ENCODE measurements at regions not wholly inside any gene's neighbourhood (a gene's known extent, or its start where the extent isn't known, plus 50 kb on each side); places are given as distances from the start of the nearest gene placed in this dataset.
A peak's percentile ranks its signal among the peaks of the same experiment; 100 is the strongest.
"Not testable (repeated sequence)": the region's sequence is repeated elsewhere in the genome, so short reads cannot be mapped to it uniquely, and the experiment has no call there.

DNA sequence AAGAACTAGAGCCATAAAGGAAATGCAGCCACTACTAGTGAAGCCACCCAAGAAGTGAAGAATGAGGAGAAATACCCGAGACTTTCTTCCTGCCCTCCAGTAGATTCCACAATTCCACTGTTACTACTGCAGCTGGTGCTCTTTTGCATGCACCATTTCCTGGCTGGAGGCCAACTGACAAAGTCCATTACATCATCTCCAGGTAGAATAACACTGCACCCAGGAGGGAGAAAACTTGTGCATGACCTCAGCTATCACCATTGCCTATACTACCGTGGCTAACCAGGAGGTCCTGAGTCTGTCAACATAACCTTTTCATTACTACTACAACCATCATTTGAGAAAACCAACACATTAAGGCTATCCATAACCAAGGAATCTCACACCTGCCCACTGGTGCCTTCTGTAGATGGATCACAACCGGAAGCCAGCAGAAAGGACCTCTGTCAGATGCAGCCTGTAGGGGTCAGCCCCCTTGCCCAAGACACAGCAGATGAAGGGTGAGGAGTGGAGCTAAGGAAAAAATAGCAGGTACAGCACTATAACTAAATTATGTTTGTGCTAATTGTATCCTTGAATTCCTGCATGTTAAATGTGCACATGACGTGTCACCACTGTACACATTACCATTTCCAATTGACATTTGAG, 200.8 kb upstream of the C2CD4B start:
- H3K36me3 ChIP-seq (ENCODE audit: control insufficient read depth, insufficient read depth, low read length): no peaks in the 10 kb centered on the region
- TF ChIP-seq, protein P1, sequence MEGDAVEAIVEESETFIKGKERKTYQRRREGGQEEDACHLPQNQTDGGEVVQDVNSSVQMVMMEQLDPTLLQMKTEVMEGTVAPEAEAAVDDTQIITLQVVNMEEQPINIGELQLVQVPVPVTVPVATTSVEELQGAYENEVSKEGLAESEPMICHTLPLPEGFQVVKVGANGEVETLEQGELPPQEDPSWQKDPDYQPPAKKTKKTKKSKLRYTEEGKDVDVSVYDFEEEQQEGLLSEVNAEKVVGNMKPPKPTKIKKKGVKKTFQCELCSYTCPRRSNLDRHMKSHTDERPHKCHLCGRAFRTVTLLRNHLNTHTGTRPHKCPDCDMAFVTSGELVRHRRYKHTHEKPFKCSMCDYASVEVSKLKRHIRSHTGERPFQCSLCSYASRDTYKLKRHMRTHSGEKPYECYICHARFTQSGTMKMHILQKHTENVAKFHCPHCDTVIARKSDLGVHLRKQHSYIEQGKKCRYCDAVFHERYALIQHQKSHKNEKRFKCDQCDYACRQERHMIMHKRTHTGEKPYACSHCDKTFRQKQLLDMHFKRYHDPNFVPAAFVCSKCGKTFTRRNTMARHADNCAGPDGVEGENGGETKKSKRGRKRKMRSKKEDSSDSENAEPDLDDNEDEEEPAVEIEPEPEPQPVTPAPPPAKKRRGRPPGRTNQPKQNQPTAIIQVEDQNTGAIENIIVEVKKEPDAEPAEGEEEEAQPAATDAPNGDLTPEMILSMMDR (IDR thresholded peaks at IDR 0.05; ENCODE audit: insufficient read depth, low read length, poor library complexity, severe bottlenecking): no peak
- peak; percentile 18 for DNase-seq (ENCODE audit: low read depth)

DNA sequence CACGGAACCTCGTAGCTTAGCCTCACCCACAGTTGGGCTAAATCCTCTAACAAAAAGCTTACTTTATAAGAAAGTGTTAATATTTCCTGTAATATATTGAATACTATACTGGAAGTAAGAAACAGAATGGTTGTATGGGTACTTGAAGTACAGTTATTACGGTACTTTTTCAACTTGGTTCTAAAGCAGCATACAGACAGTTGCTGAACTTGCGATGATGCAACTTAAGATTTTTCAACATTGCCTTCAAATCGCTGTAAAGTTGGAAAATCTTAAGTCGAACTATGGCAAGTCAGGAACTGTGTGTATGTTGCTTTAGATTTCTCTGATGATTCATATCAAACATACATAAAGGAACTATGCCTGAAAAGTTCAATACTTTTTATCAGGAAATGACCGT, 204.4 kb upstream of the C2CD4B start:
- DNase-seq (ENCODE audit: low read depth): no peak
- Histone ChIP-seq H3K4me3 (ENCODE audit: low read depth, low read length) (no peak overlapping the region), H3K36me3 (ENCODE audit: control insufficient read depth, insufficient read depth, low read length) (no peaks in the 10 kb centered on the region), H3K27me3 (ENCODE audit: control insufficient read depth, insufficient read depth, low read length) (no peaks in the 10 kb centered on the region)
- TF ChIP-seq, protein P1 (IDR thresholded peaks at IDR 0.05; ENCODE audit: insufficient read depth, low read length, poor library complexity, severe bottlenecking): no peak

More for the DNA sequence above, 200.8 kb upstream of the C2CD4B start:
- Histone ChIP-seq H3K4me3 (ENCODE audit: low read depth, low read length) (no peak overlapping the region), H3K27me3 (ENCODE audit: control insufficient read depth, insufficient read depth, low read length) (no peaks in the 10 kb centered on the region)

DNA sequence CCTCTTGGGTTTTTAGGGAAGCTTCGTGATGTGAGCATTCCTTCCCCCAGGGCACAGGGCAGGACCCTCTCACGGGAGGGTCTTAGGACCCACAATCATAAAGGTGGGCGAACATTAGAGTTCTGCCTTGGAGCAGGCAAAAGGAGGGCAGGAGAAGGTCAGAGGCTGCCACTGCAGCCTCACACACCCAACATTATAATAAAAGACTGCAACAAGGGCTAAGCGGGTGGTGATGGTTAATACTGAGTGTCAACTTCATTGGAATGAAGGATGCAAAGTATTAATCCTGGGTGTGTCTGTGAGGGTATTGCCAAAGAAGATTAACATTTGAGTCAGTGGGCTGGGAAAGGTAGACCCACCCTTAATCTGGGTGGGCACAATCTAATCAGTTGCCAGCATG, 206.6 kb upstream of the C2CD4B start:
- DNase-seq (ENCODE audit: low read depth); H3K4me3 ChIP-seq (ENCODE audit: low read depth, low read length); H3K27me3 ChIP-seq (ENCODE audit: control insufficient read depth, insufficient read depth, low read length); H3K36me3 ChIP-seq (ENCODE audit: control insufficient read depth, insufficient read depth, low read length): not testable (repeated sequence)

DNA sequence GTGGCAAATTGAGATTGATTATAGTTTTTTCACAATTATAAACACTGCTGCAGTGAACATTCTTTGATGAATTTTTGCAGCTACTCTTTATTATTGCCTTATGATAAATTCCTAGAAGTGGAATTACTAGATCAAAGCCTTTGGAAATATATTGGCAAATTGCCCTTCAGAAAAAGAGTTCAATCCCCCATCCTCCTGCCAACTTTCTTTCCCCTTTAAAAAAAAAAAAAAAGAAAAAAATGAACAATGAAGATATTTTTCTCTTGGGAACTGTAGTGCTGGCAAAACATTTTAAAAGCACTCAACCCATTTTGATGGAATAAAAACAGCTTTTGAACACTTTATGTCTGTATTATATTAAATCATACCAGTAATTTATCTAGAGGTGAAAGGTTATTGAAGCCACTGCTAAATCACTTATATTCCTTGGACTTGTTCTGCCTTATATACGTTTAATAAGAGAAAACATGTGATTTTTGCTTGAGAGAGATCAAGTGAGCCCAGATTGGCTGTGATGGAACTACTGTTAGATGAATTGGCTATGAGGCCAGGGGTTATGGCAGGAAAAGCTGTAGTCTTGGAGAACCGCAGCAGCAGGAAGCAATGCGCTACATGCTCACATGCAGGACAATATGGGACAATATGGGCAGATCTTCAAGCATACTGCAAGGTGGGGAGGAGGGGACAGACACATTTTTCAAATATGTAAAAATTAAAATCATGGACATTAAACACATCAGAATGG, 212.8 kb upstream of the C2CD4B start:
- TF ChIP-seq, protein P1 (IDR thresholded peaks at IDR 0.05; ENCODE audit: insufficient read depth, low read length, poor library complexity, severe bottlenecking): no peak
- H3K36me3 ChIP-seq (ENCODE audit: control insufficient read depth, insufficient read depth, low read length): no peaks in the 10 kb centered on the region
- H3K4me3 ChIP-seq (ENCODE audit: low read depth, low read length): no peak overlapping the region
- H3K27me3 ChIP-seq (ENCODE audit: control insufficient read depth, insufficient read depth, low read length): no peaks in the 10 kb centered on the region
- DNase-seq (ENCODE audit: low read depth): no peak

DNA sequence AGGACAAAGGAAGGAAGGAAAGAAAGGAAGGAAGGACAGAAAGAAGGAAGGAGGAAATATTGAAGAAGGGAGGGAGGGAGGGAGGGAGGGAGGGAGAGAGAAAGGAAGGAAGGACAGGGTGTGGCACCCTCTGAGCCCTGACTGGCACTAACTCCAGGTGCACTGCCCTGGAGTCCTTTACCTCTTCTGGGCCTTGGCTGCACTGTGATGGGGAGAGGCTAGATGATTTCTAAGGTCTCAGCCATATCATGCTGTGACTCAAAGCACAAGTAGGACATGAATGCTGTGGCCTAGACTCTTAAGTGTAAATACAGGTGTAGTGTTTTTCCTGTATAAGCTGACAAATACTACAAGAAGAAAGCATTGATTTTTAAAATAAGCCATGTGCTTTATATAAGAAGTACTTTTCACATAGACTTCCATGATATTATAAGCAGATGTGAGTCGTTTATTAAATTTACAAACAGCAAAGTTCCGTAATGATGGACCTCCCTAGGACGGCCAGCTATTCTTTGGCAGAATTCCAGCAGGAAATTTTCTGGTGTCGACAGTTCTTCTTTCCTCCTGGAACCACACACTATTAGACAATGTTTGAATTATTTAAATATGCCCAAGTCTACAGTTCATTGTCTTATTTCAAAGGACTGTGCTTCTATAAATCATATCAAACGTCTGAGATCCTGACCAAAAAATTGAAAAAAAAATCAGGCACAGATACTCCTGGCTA, 213.8 kb upstream of the C2CD4B start:
- DNase-seq (ENCODE audit: low read depth): no peak
- no peaks in the 10 kb centered on the region for H3K36me3 ChIP-seq (ENCODE audit: control insufficient read depth, insufficient read depth, low read length)
- TF ChIP-seq, protein P1 (IDR thresholded peaks at IDR 0.05; ENCODE audit: insufficient read depth, low read length, poor library complexity, severe bottlenecking): no peak
- no peak overlapping the region for H3K4me3 ChIP-seq (ENCODE audit: low read depth, low read length)
- H3K27me3 ChIP-seq (ENCODE audit: control insufficient read depth, insufficient read depth, low read length): no peaks in the 10 kb centered on the region

DNA sequence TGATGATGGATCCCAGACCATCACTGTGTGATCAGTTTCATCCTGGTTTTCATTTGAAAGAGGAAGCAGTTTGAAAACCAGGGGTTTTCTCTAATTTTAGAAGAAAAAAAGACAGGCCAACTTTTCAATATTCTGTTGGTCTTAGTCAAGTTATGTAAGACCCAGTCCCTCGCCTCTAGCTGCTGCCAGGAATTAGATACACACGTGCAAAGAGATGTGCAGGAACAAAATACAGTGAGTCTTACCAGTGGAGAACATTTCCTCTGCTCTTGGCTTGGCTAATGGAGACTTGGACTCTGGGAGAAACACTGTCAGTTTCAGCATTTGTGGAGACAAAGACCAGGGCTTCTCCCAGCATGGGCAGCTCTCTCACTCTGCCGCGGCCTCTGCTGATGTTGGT, 214.9 kb upstream of the C2CD4B start:
- TF ChIP-seq, protein P1 (IDR thresholded peaks at IDR 0.05; ENCODE audit: insufficient read depth, low read length, poor library complexity, severe bottlenecking): no peak

More for the DNA sequence above, 214.9 kb upstream of the C2CD4B start:
- H3K36me3 ChIP-seq (ENCODE audit: control insufficient read depth, insufficient read depth, low read length): no peaks in the 10 kb centered on the region
- H3K4me3 ChIP-seq (ENCODE audit: low read depth, low read length): no peak overlapping the region
- no peaks in the 10 kb centered on the region for H3K27me3 ChIP-seq (ENCODE audit: control insufficient read depth, insufficient read depth, low read length)
- DNase-seq (ENCODE audit: low read depth): no peak

All from kidney epithelial cell (primary cell).